Daoy (cell line): ENCODE measurements at regions not wholly inside any gene's neighbourhood (a gene's known extent, or its start where the extent isn't known, plus 50 kb on each side); places are given as distances from the start of the nearest gene placed in this dataset.
A peak's percentile ranks its signal among the peaks of the same experiment; 100 is the strongest.

ENCODE experiments used
- DNase-seq: peaks from one replicate; pipeline ENCODE4 v3.0.0-alpha.2; 2015; ENCODE audit warnings: low read depth

- no peak for DNase-seq
These were observed 310.1 kb upstream of the ADGRL2 start for GRCh38 chr1:81490614-81491013.

GRCh38 chr1:81489372-81489934, 311.3 kb upstream of the ADGRL2 start:
- DNase-seq, result no peak

GRCh38 chr1:81484284-81484683, 316.4 kb upstream of the ADGRL2 start:
- no peak for DNase-seq

GRCh38 chr1:81478219-81478618, 322.5 kb upstream of the ADGRL2 start:
- DNase-seq, result no peak

GRCh38 chr1:81477710-81478109, 323.0 kb upstream of the ADGRL2 start:
- no peak for DNase-seq

GRCh38 chr1:81472387-81472786, 328.3 kb upstream of the ADGRL2 start:
- no peak for DNase-seq

- DNase-seq, result no peak
These were observed 329.5 kb upstream of the ADGRL2 start for GRCh38 chr1:81471255-81471654.

- DNase-seq, result no peak
These were observed 330.5 kb upstream of the ADGRL2 start for GRCh38 chr1:81470275-81470674.

GRCh38 chr1:81467383-81467782, 333.4 kb upstream of the ADGRL2 start:
- DNase-seq, result peak; percentile 49

- DNase-seq, result no peak
These were observed 333.8 kb upstream of the ADGRL2 start for GRCh38 chr1:81466961-81467360.

- no peak for DNase-seq
These were observed 336.5 kb upstream of the ADGRL2 start for GRCh38 chr1:81463936-81464837.

GRCh38 chr1:81459043-81459442, 341.7 kb upstream of the ADGRL2 start:
- no peak for DNase-seq

- DNase-seq, result peak; percentile 29
These were observed 342.5 kb upstream of the ADGRL2 start for GRCh38 chr1:81458186-81458585.

- no peak for DNase-seq
These were observed 345.3 kb upstream of the ADGRL2 start for GRCh38 chr1:81455481-81455880.

GRCh38 chr1:81453971-81454370, 346.8 kb upstream of the ADGRL2 start:
- no peak for DNase-seq

GRCh38 chr1:81453367-81453703, 347.4 kb upstream of the ADGRL2 start:
- no peak for DNase-seq

- peak; percentile 30 for DNase-seq
These were observed 347.9 kb upstream of the ADGRL2 start for GRCh38 chr1:81452693-81453366.

GRCh38 chr1:81449786-81450185, 350.9 kb upstream of the ADGRL2 start:
- peak; percentile 58 for DNase-seq

GRCh38 chr1:81446000-81446669, 354.6 kb upstream of the ADGRL2 start:
- DNase-seq, result no peak

- no peak for DNase-seq
These were observed 357.4 kb upstream of the ADGRL2 start for GRCh38 chr1:81443288-81443687.

- no peak for DNase-seq
These were observed 361.5 kb upstream of the ADGRL2 start for GRCh38 chr1:81439046-81439823.

- no peak for DNase-seq
These were observed 363.1 kb upstream of the ADGRL2 start for GRCh38 chr1:81437649-81438048.
